Effector memory CD8-positive, alpha-beta T cell (primary cell): ENCODE measurements at regions not wholly inside any gene's neighbourhood (a gene's known extent, or its start where the extent isn't known, plus 50 kb on each side); places are given as distances from the start of the nearest gene placed in this dataset.

Experiments used
- ATAC-seq: fragments of 150-1000 bp; cut with Tn5 transposase; replicated peaks from 2 replicates; pipeline ENCODE4 v1.10.0; 2021; ENCODE audit warnings: mild to moderate bottlenecking, moderate library complexity
- DNase-seq, 3 experiments: peaks; one replicate each; pipeline ENCODE4 v3.0.0; 2021
- H3K27ac Mint-ChIP-seq, 2 donors: one replicate each; pipeline ENCODE4 v1.8.0; 2022; ENCODE audit warnings: mild to moderate bottlenecking in 2 of 2, mixed read lengths in 2 of 2, moderate library complexity in 2 of 2
- H3K27me3 Mint-ChIP-seq, 2 donors: one replicate each; pipeline ENCODE4 v1.8.0; 2022; ENCODE audit warnings: mixed read lengths in 2 of 2
- H3K36me3 Mint-ChIP-seq: one replicate; pipeline ENCODE4 v1.8.0; 2022; ENCODE audit warnings: mild to moderate bottlenecking, moderate library complexity, mixed read lengths; ENCODE audit not compliant: insufficient read depth
- H3K4me1 Mint-ChIP-seq, 2 donors: one replicate each; pipeline ENCODE4 v1.8.0; 2022; ENCODE audit warnings: low read depth in 2 of 2, mixed read lengths in 2 of 2
- H3K4me3 Mint-ChIP-seq, 2 donors: one replicate each; pipeline ENCODE4 v1.8.0; 2022; ENCODE audit warnings: mild to moderate bottlenecking in 2 of 2, mixed read lengths in 2 of 2, moderate library complexity in 2 of 2
- H3K9me3 Mint-ChIP-seq, 2 donors: one replicate each; pipeline ENCODE4 v1.8.0; 2022; ENCODE audit warnings: mixed read lengths in 2 of 2

- no peaks in the 10 kb centered on the region for H3K4me1 Mint-ChIP-seq
- no peak for DNase-seq
- no peaks in the 10 kb centered on the region for H3K36me3 Mint-ChIP-seq
- no peak overlapping the region for H3K4me3 Mint-ChIP-seq
- no peak for ATAC-seq
- no peaks in the 10 kb centered on the region for H3K27me3 Mint-ChIP-seq
- H3K27ac Mint-ChIP-seq = no peak overlapping the region
- peaks cover 6 to 18% of the 10 kb centered on the region in 2 donors for H3K9me3 Mint-ChIP-seq
Observed at GRCh38 chr7:46507560-46507959, 586.5 kb upstream of the IGFBP3 start.

GRCh38 chr7:46494441-46494840 is 573.4 kb upstream of the IGFBP3 start:
- Mint-ChIP-seq H3K9me3 (peaks cover 7 to 32% of the 10 kb centered on the region in 2 donors), H3K4me3 (no peak overlapping the region), H3K36me3 (no peaks in the 10 kb centered on the region), H3K4me1 (no peaks in the 10 kb centered on the region), H3K27me3 (no peaks in the 10 kb centered on the region), H3K27ac (no peak overlapping the region)
- DNase-seq (no peak), ATAC-seq (no peak)

- Mint-ChIP-seq H3K36me3 (no peaks in the 10 kb centered on the region), H3K4me3 (no peak overlapping the region), H3K27ac (no peak overlapping the region), H3K9me3 (peaks cover 7 to 32% of the 10 kb centered on the region in 2 donors), H3K4me1 (no peaks in the 10 kb centered on the region), H3K27me3 (no peaks in the 10 kb centered on the region)
- DNase-seq (no peak), ATAC-seq (no peak)
Observed at GRCh38 chr7:46494028-46494427, 573.0 kb upstream of the IGFBP3 start.

DNA sequence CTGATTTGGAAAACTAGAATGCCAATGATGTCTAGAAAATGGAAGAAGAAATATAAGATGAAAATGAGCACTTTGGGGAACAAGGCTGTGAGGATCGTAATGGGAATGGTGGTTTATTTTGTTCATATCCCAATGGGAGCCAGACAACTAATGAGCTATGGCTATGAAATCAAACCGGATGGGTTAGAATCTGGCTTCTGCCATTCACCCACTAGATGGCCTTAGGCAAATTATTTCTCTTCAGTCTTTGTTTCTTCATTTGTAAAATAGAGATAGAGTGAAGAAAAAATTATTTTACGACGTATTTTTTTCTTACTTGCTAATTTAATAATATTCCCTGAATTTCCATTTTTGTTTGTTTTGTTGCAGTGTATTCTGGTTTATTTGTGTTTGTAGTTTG is 572.1 kb upstream of the IGFBP3 start:
- no peak for ATAC-seq
- Mint-ChIP-seq H3K9me3 (peaks cover 5 to 27% of the 10 kb centered on the region in 2 donors), H3K27me3 (no peaks in the 10 kb centered on the region), H3K27ac (no peak overlapping the region), H3K4me3 (no peak overlapping the region), H3K36me3 (no peaks in the 10 kb centered on the region), H3K4me1 (no peaks in the 10 kb centered on the region)
- DNase-seq = no peak

- Mint-ChIP-seq H3K27me3 (no peaks in the 10 kb centered on the region), H3K27ac (no peak overlapping the region), H3K4me1 (no peaks in the 10 kb centered on the region), H3K9me3 (peaks cover 4 to 24% of the 10 kb centered on the region in 2 donors), H3K4me3 (no peak overlapping the region), H3K36me3 (no peaks in the 10 kb centered on the region)
- ATAC-seq = no peak
- no peak for DNase-seq
Observed at GRCh38 chr7:46492466-46492865, 571.4 kb upstream of the IGFBP3 start.

DNA sequence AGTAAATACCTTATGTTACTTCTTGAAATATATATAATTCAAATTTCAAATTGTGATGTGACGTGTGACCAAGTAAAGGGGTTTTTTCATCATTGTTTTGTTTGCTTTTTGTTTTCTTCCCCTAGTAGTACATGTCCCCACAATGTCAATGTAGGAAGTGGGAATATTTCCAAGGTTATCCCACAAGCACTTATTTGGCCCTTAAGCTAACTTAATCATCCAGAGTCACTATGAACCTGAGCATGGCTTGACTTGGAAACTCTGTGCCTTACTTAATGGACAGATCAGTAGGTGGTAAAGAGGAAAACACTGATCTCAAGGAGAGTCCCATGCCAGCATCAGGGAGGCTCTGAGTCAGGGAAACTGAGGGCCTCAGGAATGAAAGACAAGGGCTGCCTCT is 569.3 kb upstream of the IGFBP3 start:
- no peaks in the 10 kb centered on the region for H3K27me3 Mint-ChIP-seq
- ATAC-seq = no peak
- H3K4me3 Mint-ChIP-seq = no peak overlapping the region
- no peak for DNase-seq
- peaks cover 2 to 14% of the 10 kb centered on the region in 2 donors for H3K9me3 Mint-ChIP-seq
- H3K27ac Mint-ChIP-seq = no peak overlapping the region
- H3K36me3 Mint-ChIP-seq = no peaks in the 10 kb centered on the region
- no peaks in the 10 kb centered on the region for H3K4me1 Mint-ChIP-seq

DNA sequence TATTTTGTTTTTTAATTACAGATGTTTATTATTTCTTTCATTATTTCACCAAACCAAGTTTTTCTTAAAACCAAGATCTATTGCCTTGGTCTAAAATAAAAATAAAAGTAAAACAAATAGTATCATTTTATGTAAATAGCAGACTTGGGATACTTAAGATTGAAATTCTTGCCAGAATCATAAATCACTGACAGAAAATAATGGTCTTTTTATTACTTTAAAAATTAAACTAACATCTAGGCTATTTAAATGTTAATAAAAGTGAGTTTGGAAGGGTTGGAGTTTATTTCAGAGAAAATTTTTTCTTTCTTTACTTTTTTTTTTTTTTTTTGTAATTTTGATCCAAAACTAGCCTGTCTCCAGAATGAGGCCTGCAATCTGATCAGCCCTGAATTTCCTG is 568.0 kb upstream of the IGFBP3 start:
- no peak overlapping the region for H3K27ac Mint-ChIP-seq
- no peaks in the 10 kb centered on the region for H3K36me3 Mint-ChIP-seq
- H3K9me3 Mint-ChIP-seq = peaks cover 2 to 13% of the 10 kb centered on the region in 2 donors
- ATAC-seq = no peak
- no peak for DNase-seq
- H3K4me1 Mint-ChIP-seq = no peaks in the 10 kb centered on the region
- no peak overlapping the region for H3K4me3 Mint-ChIP-seq
- H3K27me3 Mint-ChIP-seq = no peaks in the 10 kb centered on the region

DNA sequence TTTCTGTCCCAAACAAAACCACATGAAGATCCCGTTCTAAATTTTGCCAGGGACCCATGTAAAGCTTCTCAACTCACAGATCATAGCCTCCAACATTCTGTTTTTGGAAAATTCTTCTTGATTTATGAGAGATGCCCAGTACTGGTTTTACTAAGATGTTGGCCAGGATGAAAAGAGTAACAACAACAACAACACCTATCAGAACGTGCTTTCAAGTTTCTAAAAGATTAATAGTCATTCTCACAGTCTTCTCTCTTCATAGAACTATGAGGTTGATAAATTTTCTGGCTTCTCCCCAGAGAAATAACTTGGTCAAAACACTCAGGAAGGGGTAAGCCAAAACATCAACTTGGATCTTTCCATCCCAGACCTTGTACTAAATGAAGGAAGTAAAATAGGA is 567.5 kb upstream of the IGFBP3 start:
- no peaks in the 10 kb centered on the region for H3K4me1 Mint-ChIP-seq
- DNase-seq (no peak), ATAC-seq (no peak)
- no peak overlapping the region for H3K4me3 Mint-ChIP-seq
- no peaks in the 10 kb centered on the region for H3K36me3 Mint-ChIP-seq
- no peak overlapping the region for H3K27ac Mint-ChIP-seq
- H3K27me3 Mint-ChIP-seq = no peaks in the 10 kb centered on the region
- H3K9me3 Mint-ChIP-seq = peaks cover 4 to 13% of the 10 kb centered on the region in 2 donors

- Mint-ChIP-seq H3K27ac (no peak overlapping the region), H3K4me3 (no peak overlapping the region)
- DNase-seq = no peak
Observed at GRCh38 chr7:46486256-46487206, 565.5 kb upstream of the IGFBP3 start.

GRCh38 chr7:46485481-46486065 is 564.5 kb upstream of the IGFBP3 start:
- H3K27me3 Mint-ChIP-seq = no peaks in the 10 kb centered on the region
- H3K36me3 Mint-ChIP-seq = no peaks in the 10 kb centered on the region
- ATAC-seq = no peak
- DNase-seq = no peak
- H3K4me1 Mint-ChIP-seq = no peaks in the 10 kb centered on the region
- no peak overlapping the region for H3K4me3 Mint-ChIP-seq
- H3K27ac Mint-ChIP-seq = no peak overlapping the region
- H3K9me3 Mint-ChIP-seq = peaks cover 2 to 8% of the 10 kb centered on the region in 2 donors

More at GRCh38 chr7:46486256-46487206, 565.5 kb upstream of the IGFBP3 start:
- Mint-ChIP-seq H3K9me3 (peaks cover 4 to 8% of the 10 kb centered on the region in 2 donors), H3K4me1 (no peaks in the 10 kb centered on the region), H3K36me3 (no peaks in the 10 kb centered on the region), H3K27me3 (no peaks in the 10 kb centered on the region)
- ATAC-seq = no peak

- Mint-ChIP-seq H3K36me3 (no peaks in the 10 kb centered on the region), H3K27ac (no peak overlapping the region), H3K4me3 (no peak overlapping the region), H3K9me3 (peaks cover 2 to 8% of the 10 kb centered on the region in 2 donors), H3K27me3 (no peaks in the 10 kb centered on the region), H3K4me1 (no peaks in the 10 kb centered on the region)
- DNase-seq = no peak
- ATAC-seq = no peak
Observed at GRCh38 chr7:46484906-46485305, 563.8 kb upstream of the IGFBP3 start.

DNA sequence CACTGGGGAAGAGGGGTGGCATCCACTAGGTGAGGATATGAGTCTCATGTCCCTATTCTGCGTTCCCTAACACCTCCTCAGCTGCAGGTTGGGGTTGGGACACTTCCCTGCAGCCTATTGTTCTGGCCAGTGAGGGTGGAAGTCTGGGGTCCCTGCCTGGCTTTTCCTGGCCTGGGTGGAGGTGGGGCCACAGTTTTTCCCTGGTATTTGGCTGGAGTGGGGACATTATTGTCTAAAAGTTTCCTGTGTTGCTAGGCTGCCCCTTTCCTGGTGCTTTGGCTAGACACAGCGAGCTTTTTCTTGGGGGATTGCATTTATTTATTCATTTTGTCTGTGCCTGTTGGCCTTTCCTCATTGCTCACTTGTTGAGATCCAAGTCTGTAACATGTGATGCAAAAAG is 559.5 kb upstream of the IGFBP3 start:
- Mint-ChIP-seq H3K27ac (no peak overlapping the region), H3K4me1 (no peaks in the 10 kb centered on the region), H3K36me3 (no peaks in the 10 kb centered on the region), H3K27me3 (no peaks in the 10 kb centered on the region), H3K9me3 (peaks cover 10 to 11% of the 10 kb centered on the region in 2 donors), H3K4me3 (no peak overlapping the region)
- DNase-seq = no peak
- no peak for ATAC-seq

- ATAC-seq = no peak
- Mint-ChIP-seq H3K27me3 (no peaks in the 10 kb centered on the region), H3K4me1 (no peaks in the 10 kb centered on the region), H3K36me3 (no peaks in the 10 kb centered on the region), H3K27ac (no peak overlapping the region), H3K9me3 (peaks cover 15 to 20% of the 10 kb centered on the region in 2 donors), H3K4me3 (no peak overlapping the region)
- DNase-seq = no peak
Observed at GRCh38 chr7:46479680-46480079, 558.6 kb upstream of the IGFBP3 start.

GRCh38 chr7:46478046-46478445 is 557.0 kb upstream of the IGFBP3 start:
- Mint-ChIP-seq H3K9me3 (peaks cover 12 to 16% of the 10 kb centered on the region in 2 donors), H3K27ac (no peak overlapping the region), H3K36me3 (no peaks in the 10 kb centered on the region), H3K27me3 (no peaks in the 10 kb centered on the region), H3K4me3 (no peak overlapping the region), H3K4me1 (no peaks in the 10 kb centered on the region)
- ATAC-seq (no peak), DNase-seq (no peak)
